H1 (cell line): ENCODE measurements at regions not wholly inside any gene's neighbourhood (a gene's known extent, or its start where the extent isn't known, plus 50 kb on each side); places are given as distances from the start of the nearest gene placed in this dataset.

ENCODE experiments used
- ATF3 ChIP-seq: IDR thresholded peaks from 2 replicates; pipeline ENCODE4 v1.6.1; 2011; ENCODE audit warnings: low read depth, mild to moderate bottlenecking, low read length; ENCODE audit not compliant: insufficient read depth
- BACH1 ChIP-seq: IDR thresholded peaks from 2 replicates; pipeline ENCODE4 v1.6.1; 2012; ENCODE audit warnings: low read length, improper control_type of control experiment
- CHD7 ChIP-seq: fragments of 300-600 bp; sonication (generic); IDR thresholded peaks from 2 replicates; pipeline ENCODE4 v1.7.1; 2012; ENCODE audit warnings: low read length, moderate library complexity, mild to moderate bottlenecking, inconsistent platforms; ENCODE audit not compliant: insufficient replicate concordance
- CREB1 ChIP-seq: IDR thresholded peaks from 2 replicates; pipeline ENCODE4 v1.6.1; 2012; ENCODE audit warnings: inconsistent platforms
- GTF2F1 ChIP-seq: IDR thresholded peaks from 2 replicates; pipeline ENCODE4 v1.6.1; 2012; ENCODE audit warnings: low read depth, low read length, improper control_type of control experiment, borderline replicate concordance
- JUN ChIP-seq: IDR thresholded peaks from 2 replicates; pipeline ENCODE4 v1.6.1; 2011; ENCODE audit warnings: low read depth, mild to moderate bottlenecking, improper control_type of control experiment, low read length
- MAX ChIP-seq: IDR thresholded peaks from 2 replicates; pipeline ENCODE4 v1.6.1; 2012; ENCODE audit warnings: inconsistent platforms
- NRF1 ChIP-seq: IDR thresholded peaks from 2 replicates; pipeline ENCODE4 v1.6.1; 2011; ENCODE audit warnings: mild to moderate bottlenecking, low read depth, low read length, improper control_type of control experiment
- SAP30 ChIP-seq: fragments of 300-600 bp; sonication (generic); IDR thresholded peaks from 2 replicates; pipeline ENCODE4 v1.7.1; 2012; ENCODE audit warnings: low read length, moderate library complexity, mild to moderate bottlenecking, inconsistent platforms; ENCODE audit not compliant: insufficient read depth, insufficient replicate concordance
- SIRT6 ChIP-seq: IDR thresholded peaks from one replicate; pipeline ENCODE4 v1.7.1; 2012; ENCODE audit warnings: low read length, inconsistent platforms
- SUZ12 ChIP-seq: fragments of 200-600 bp; sonication (generic); IDR thresholded peaks from 2 replicates; pipeline ENCODE4 v1.6.1; 2012; ENCODE audit warnings: mild to moderate bottlenecking, inconsistent platforms, low read length, moderate library complexity, mixed read lengths
- TCF12 ChIP-seq: IDR thresholded peaks from 2 replicates; pipeline ENCODE4 v1.6.1; 2011; ENCODE audit warnings: low read depth, mild to moderate bottlenecking, low read length
- ZNF274 ChIP-seq: IDR thresholded peaks from 2 replicates; pipeline ENCODE4 v1.7.0; 2012; ENCODE audit warnings: low read length, borderline replicate concordance; ENCODE audit errors: extremely low read depth

GRCh38 chr13:50682002-50682401 is 161.5 kb downstream of the DLEU7 start (continued):
- no peak for TF ChIP-seq CHD7
- no peak for TF ChIP-seq NRF1
- TF ChIP-seq CREB1 = no peak
- no peak for TF ChIP-seq TCF12
- no peak for TF ChIP-seq SUZ12
- no peak for TF ChIP-seq SIRT6
- TF ChIP-seq BACH1 = no peak
- no peak for TF ChIP-seq GTF2F1
- TF ChIP-seq ATF3 = no peak
- no peak for TF ChIP-seq SAP30
- no peak for TF ChIP-seq JUN
- no peak for TF ChIP-seq ZNF274
- no peak for TF ChIP-seq MAX
